ENCODE measurements at regions not wholly inside any gene's neighbourhood (a gene's known extent, or its start where the extent isn't known, plus 50 kb on each side); places are given as distances from the start of the nearest gene placed in this dataset.

DNA sequence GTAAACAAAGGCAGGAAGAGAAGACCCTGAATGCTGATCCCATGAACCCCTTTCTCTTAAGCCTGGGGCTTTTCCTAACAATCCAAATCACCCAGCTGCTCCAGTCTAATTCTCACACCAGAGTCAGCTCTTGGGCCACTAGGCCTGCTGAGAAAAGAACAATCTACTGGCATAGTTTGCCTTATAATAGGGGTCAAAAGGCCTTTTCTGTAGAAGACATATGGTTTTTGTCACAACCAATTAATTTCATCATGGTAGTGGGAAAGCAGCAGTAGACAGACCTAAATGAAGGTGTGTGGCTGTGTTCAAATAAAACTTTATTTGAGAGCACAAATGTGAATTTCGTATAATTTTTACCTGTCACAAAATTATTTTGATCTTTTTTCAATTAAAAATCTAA is 994.7 kb upstream of the EPHA7 start:
- Histone ChIP-seq H2AFZ (ENCODE audit: low read depth, low read length) (no peak overlapping the region), H3K27me3 (ENCODE audit: insufficient read depth, low read depth, low read length) (no peaks in the 10 kb centered on the region), H3K9me3 (ENCODE audit: low read length) (no peaks in the 10 kb centered on the region), H3K27ac (ENCODE audit: low read length) (no peak overlapping the region), H3K9me2 (ENCODE audit: insufficient read depth, low read length) (no peaks in the 10 kb centered on the region), H3K36me3 (ENCODE audit: insufficient read depth, low read length) (no peaks in the 10 kb centered on the region), H3K4me3 (ENCODE audit: low read length) (no peak overlapping the region), H3K4me2 (ENCODE audit: low read length) (no peak overlapping the region), H3K79me2 (replicated peaks; ENCODE audit: insufficient read depth, low read length) (no peaks in the 10 kb centered on the region), H4K20me1 (ENCODE audit: insufficient read depth) (no peaks in the 10 kb centered on the region), H3F3A (ENCODE audit: insufficient read depth, low read length, poor library complexity, severe bottlenecking) (no peaks in the 10 kb centered on the region), H3K9ac (ENCODE audit: low read length) (no peak overlapping the region)
- TF ChIP-seq, protein P1, sequence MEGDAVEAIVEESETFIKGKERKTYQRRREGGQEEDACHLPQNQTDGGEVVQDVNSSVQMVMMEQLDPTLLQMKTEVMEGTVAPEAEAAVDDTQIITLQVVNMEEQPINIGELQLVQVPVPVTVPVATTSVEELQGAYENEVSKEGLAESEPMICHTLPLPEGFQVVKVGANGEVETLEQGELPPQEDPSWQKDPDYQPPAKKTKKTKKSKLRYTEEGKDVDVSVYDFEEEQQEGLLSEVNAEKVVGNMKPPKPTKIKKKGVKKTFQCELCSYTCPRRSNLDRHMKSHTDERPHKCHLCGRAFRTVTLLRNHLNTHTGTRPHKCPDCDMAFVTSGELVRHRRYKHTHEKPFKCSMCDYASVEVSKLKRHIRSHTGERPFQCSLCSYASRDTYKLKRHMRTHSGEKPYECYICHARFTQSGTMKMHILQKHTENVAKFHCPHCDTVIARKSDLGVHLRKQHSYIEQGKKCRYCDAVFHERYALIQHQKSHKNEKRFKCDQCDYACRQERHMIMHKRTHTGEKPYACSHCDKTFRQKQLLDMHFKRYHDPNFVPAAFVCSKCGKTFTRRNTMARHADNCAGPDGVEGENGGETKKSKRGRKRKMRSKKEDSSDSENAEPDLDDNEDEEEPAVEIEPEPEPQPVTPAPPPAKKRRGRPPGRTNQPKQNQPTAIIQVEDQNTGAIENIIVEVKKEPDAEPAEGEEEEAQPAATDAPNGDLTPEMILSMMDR (IDR thresholded peaks at IDR 0.05; ENCODE audit: poor library complexity, severe bottlenecking): no peak
- TF ChIP-seq TAF1 (IDR thresholded peaks at IDR 0.05; ENCODE audit: low read depth): no peak
- no peak for TF ChIP-seq MXI1 (conservative IDR thresholded peaks at IDR 0.05; ENCODE audit: poor library complexity, severe bottlenecking)
- TF ChIP-seq, protein P2, sequence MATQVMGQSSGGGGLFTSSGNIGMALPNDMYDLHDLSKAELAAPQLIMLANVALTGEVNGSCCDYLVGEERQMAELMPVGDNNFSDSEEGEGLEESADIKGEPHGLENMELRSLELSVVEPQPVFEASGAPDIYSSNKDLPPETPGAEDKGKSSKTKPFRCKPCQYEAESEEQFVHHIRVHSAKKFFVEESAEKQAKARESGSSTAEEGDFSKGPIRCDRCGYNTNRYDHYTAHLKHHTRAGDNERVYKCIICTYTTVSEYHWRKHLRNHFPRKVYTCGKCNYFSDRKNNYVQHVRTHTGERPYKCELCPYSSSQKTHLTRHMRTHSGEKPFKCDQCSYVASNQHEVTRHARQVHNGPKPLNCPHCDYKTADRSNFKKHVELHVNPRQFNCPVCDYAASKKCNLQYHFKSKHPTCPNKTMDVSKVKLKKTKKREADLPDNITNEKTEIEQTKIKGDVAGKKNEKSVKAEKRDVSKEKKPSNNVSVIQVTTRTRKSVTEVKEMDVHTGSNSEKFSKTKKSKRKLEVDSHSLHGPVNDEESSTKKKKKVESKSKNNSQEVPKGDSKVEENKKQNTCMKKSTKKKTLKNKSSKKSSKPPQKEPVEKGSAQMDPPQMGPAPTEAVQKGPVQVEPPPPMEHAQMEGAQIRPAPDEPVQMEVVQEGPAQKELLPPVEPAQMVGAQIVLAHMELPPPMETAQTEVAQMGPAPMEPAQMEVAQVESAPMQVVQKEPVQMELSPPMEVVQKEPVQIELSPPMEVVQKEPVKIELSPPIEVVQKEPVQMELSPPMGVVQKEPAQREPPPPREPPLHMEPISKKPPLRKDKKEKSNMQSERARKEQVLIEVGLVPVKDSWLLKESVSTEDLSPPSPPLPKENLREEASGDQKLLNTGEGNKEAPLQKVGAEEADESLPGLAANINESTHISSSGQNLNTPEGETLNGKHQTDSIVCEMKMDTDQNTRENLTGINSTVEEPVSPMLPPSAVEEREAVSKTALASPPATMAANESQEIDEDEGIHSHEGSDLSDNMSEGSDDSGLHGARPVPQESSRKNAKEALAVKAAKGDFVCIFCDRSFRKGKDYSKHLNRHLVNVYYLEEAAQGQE (IDR thresholded peaks at IDR 0.05; ENCODE audit: borderline replicate concordance): no peak
- no peak for TF ChIP-seq SMC3 (conservative IDR thresholded peaks at IDR 0.05; ENCODE audit: poor library complexity)
- no peak for TF ChIP-seq EZH2 (IDR thresholded peaks at IDR 0.05; ENCODE audit: borderline replicate concordance, insufficient read depth, low read length, poor library complexity, severe bottlenecking)
- no peak for TF ChIP-seq RAD21 (conservative IDR thresholded peaks at IDR 0.05)
- TF ChIP-seq EP300 (conservative IDR thresholded peaks at IDR 0.05; ENCODE audit: poor library complexity, severe bottlenecking): no peak
- no peak for TF ChIP-seq POLR2AphosphoS5 (IDR thresholded peaks at IDR 0.05)

DNA sequence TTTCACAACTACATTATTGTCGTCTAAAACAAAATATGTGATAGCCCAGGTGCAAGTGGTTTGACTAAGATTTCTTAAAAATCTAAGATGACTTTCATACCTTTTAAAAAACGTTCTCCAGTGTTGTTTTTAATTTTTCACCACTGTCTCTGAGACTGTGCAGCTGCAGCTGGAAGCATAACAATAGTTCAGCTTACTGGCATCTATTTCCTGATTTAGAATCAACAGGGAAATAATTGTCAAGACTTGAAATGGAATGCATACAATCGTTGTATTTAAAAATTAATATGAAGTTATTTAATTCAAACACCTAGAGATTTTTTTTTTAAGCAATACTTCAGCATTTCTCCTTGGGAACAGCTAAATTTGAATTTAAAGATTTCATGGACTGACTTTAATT is 982.0 kb upstream of the EPHA7 start:
- Histone ChIP-seq H3K27me3 (ENCODE audit: insufficient read depth, low read depth, low read length) (no peaks in the 10 kb centered on the region), H3F3A (ENCODE audit: insufficient read depth, low read length, poor library complexity, severe bottlenecking) (no peaks in the 10 kb centered on the region), H3K9me2 (ENCODE audit: insufficient read depth, low read length) (no peaks in the 10 kb centered on the region), H3K27ac (ENCODE audit: low read length) (no peak overlapping the region), H3K36me3 (ENCODE audit: insufficient read depth, low read length) (no peaks in the 10 kb centered on the region), H3K4me3 (ENCODE audit: low read length) (no peak overlapping the region), H2AFZ (ENCODE audit: low read depth, low read length) (no peak overlapping the region), H4K20me1 (ENCODE audit: insufficient read depth) (no peaks in the 10 kb centered on the region), H3K9ac (ENCODE audit: low read length) (no peak overlapping the region), H3K9me3 (ENCODE audit: low read length) (no peaks in the 10 kb centered on the region), H3K79me2 (replicated peaks; ENCODE audit: insufficient read depth, low read length) (no peaks in the 10 kb centered on the region), H3K4me2 (ENCODE audit: low read length) (no peak overlapping the region)
- TF ChIP-seq SMC3 (conservative IDR thresholded peaks at IDR 0.05; ENCODE audit: poor library complexity) (no peak), TAF1 (IDR thresholded peaks at IDR 0.05; ENCODE audit: low read depth) (no peak), RAD21 (conservative IDR thresholded peaks at IDR 0.05) (no peak), MXI1 (conservative IDR thresholded peaks at IDR 0.05; ENCODE audit: poor library complexity, severe bottlenecking) (no peak), EZH2 (IDR thresholded peaks at IDR 0.05; ENCODE audit: borderline replicate concordance, insufficient read depth, low read length, poor library complexity, severe bottlenecking) (no peak), POLR2AphosphoS5 (IDR thresholded peaks at IDR 0.05) (no peak), EP300 (conservative IDR thresholded peaks at IDR 0.05; ENCODE audit: poor library complexity, severe bottlenecking) (no peak)
- TF ChIP-seq, protein P1 (IDR thresholded peaks at IDR 0.05; ENCODE audit: poor library complexity, severe bottlenecking): no peak
- TF ChIP-seq, protein P2 (IDR thresholded peaks at IDR 0.05; ENCODE audit: borderline replicate concordance): no peak

Measured in neural cell (in vitro differentiated cells).